ENCODE measurements at regions not wholly inside any gene's neighbourhood (a gene's known extent, or its start where the extent isn't known, plus 50 kb on each side); places are given as distances from the start of the nearest gene placed in this dataset.

- no peak for TF ChIP-seq ESRRG (CRISPR knock-in tag; IDR thresholded peaks at IDR 0.05)
- no peak for TF ChIP-seq OSR1 (CRISPR knock-in tag; IDR thresholded peaks at IDR 0.05)
- TF ChIP-seq RARB (CRISPR knock-in tag; IDR thresholded peaks at IDR 0.05): no peak
- TF ChIP-seq CSDC2 (CRISPR knock-in tag; IDR thresholded peaks at IDR 0.05): no peak
Measured at GRCh38 chr9:91035825-91036208, 234.2 kb downstream of the SYK start.
